SK-N-SH (cell line): ENCODE measurements at regions not wholly inside any gene's neighbourhood (a gene's known extent, or its start where the extent isn't known, plus 50 kb on each side); places are given as distances from the start of the nearest gene placed in this dataset.

Experiments used
- CTCF ChIP-seq: fragments of 200-600 bp; sonication (generic); IDR thresholded peaks from 2 replicates; pipeline ENCODE4 v1.6.1; 2017; ENCODE audit warnings: antibody characterized with exemption, mild to moderate bottlenecking, moderate library complexity
- EP300 ChIP-seq, 2 experiments: IDR thresholded peaks; 2 replicates each; pipeline versions ENCODE4 v1.4.0 to v1.6.1; 2012; ENCODE audit warnings: borderline replicate concordance in 1 of 2, low read depth in 1 of 2, low read length in 1 of 2
- EZH2phosphoT487 ChIP-seq: fragments of 200-600 bp; sonication (generic); IDR thresholded peaks from 2 replicates; pipeline ENCODE4 v1.6.1; 2017; ENCODE audit warnings: low read depth, mixed run types, mild to moderate bottlenecking, antibody characterized with exemption, moderate library complexity, borderline replicate concordance
- JUND ChIP-seq: IDR thresholded peaks from 2 replicates; pipeline ENCODE4 v1.4.0; 2012
- MXI1 ChIP-seq: IDR thresholded peaks from 2 replicates; pipeline ENCODE4 v1.6.1; 2012; ENCODE audit warnings: mild to moderate bottlenecking, low read depth, low read length, improper control_type of control experiment
- POLR2AphosphoS5 ChIP-seq: IDR thresholded peaks from 2 replicates; pipeline ENCODE4 v1.6.1; 2012; ENCODE audit warnings: low read depth, low read length
- RCOR1 ChIP-seq: fragments of 150-350 bp; IDR thresholded peaks from 2 replicates; pipeline ENCODE4 v1.6.1; 2017; ENCODE audit warnings: antibody characterized with exemption, low read length
- SMC3 ChIP-seq: IDR thresholded peaks from 2 replicates; pipeline ENCODE4 v1.6.1; 2012; ENCODE audit warnings: low read depth, low read length, improper control_type of control experiment
- TAF1 ChIP-seq: IDR thresholded peaks from 2 replicates; pipeline ENCODE4 v1.6.1; 2012; ENCODE audit warnings: low read depth, mild to moderate bottlenecking, low read length, moderate library complexity, borderline replicate concordance
- USF1 ChIP-seq: IDR thresholded peaks from 2 replicates; pipeline ENCODE4 v1.4.0; 2012; ENCODE audit warnings: low read depth, borderline replicate concordance
- YY1 ChIP-seq: IDR thresholded peaks from 2 replicates; pipeline ENCODE4 v1.4.0; 2012; ENCODE audit warnings: low read depth, mild to moderate bottlenecking
- ZBTB33 ChIP-seq: IDR thresholded peaks from 2 replicates; pipeline ENCODE4 v1.4.0; 2012; ENCODE audit warnings: low read depth, borderline replicate concordance

- no peak for TF ChIP-seq CTCF
- TF ChIP-seq USF1 = no peak
- TF ChIP-seq MXI1 = no peak
- no peak for TF ChIP-seq JUND
- no peak for TF ChIP-seq YY1
- no peak for TF ChIP-seq RCOR1
- no peak for TF ChIP-seq EP300 (IDR thresholded peaks at IDR 0.05; ENCODE audit: borderline replicate concordance in 1 of 2, low read depth in 1 of 2, low read length in 1 of 2)
- TF ChIP-seq EZH2phosphoT487 = no peak
- no peak for TF ChIP-seq POLR2AphosphoS5
- no peak for TF ChIP-seq ZBTB33
- no peak for TF ChIP-seq TAF1
- TF ChIP-seq SMC3 = no peak
Observed at GRCh38 chr18:78547817-78548216, 431.8 kb upstream of the SALL3 start.
